ENCODE measurements at regions not wholly inside any gene's neighbourhood (a gene's known extent, or its start where the extent isn't known, plus 50 kb on each side); places are given as distances from the start of the nearest gene placed in this dataset.
A peak's percentile ranks its signal among the peaks of the same experiment; 100 is the strongest.
"Not testable (repeated sequence)": the region's sequence is repeated elsewhere in the genome, so short reads cannot be mapped to it uniquely, and the experiment has no call there.

DNA sequence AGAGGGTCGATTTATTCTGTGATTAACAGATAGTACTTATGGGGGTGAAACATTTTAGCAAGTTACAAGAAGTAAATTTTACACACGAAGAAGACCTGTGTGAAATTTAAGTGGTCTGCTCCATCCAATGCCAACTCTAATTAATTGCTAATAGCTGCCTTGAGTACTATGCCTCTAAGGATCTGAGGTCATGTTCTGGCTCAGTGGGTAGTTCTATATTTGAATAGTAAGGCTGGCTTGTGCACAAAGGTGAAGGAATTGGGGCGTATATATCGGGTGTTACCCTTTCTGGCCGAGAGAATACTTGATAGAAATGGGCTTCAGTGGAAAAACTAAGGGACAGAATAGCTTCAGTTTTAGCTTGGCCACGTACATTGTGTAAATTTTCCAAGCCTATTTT is 345.2 kb upstream of the ANKRD30A start:
- Histone ChIP-seq H3K27ac (no peak overlapping the region), H3K4me3 (no peak overlapping the region)
- DNase-seq (ENCODE audit: low spot score): no peak
- TF ChIP-seq, protein P1, sequence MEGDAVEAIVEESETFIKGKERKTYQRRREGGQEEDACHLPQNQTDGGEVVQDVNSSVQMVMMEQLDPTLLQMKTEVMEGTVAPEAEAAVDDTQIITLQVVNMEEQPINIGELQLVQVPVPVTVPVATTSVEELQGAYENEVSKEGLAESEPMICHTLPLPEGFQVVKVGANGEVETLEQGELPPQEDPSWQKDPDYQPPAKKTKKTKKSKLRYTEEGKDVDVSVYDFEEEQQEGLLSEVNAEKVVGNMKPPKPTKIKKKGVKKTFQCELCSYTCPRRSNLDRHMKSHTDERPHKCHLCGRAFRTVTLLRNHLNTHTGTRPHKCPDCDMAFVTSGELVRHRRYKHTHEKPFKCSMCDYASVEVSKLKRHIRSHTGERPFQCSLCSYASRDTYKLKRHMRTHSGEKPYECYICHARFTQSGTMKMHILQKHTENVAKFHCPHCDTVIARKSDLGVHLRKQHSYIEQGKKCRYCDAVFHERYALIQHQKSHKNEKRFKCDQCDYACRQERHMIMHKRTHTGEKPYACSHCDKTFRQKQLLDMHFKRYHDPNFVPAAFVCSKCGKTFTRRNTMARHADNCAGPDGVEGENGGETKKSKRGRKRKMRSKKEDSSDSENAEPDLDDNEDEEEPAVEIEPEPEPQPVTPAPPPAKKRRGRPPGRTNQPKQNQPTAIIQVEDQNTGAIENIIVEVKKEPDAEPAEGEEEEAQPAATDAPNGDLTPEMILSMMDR (IDR thresholded peaks at IDR 0.05): no peak

DNA sequence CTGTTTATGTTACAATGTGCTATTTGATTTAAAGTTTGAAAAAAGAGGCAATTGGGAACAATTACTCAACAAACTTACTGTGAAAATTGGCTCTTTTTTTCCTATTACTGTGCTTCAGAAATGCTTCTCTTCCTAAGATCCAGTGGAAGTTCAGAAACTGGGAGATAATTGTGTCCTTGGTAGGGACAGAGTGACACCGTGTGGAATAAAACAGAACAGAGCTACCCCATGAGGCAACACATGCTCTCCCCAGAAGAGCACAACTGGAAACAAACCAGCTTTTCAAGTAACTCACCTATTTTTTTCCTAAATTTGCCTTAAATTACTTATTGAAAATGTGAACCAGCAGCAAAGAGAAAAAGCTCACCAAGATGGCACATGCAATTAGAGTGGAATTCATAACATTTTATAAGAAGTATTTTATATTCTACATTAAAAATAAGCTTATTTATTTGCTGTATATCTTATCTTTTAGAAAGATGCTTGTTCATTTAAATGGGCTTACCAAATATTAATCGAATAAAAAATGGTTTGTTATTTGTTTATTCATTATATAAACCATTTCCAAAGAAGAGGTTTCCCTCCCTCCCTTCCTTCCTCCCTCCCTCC is 346.1 kb upstream of the ANKRD30A start:
- no peak overlapping the region for H3K27ac ChIP-seq
- no peak for DNase-seq (ENCODE audit: low spot score)
- H3K4me3 ChIP-seq: no peak overlapping the region
- TF ChIP-seq, protein P1 (IDR thresholded peaks at IDR 0.05): peak; percentile 44

DNA sequence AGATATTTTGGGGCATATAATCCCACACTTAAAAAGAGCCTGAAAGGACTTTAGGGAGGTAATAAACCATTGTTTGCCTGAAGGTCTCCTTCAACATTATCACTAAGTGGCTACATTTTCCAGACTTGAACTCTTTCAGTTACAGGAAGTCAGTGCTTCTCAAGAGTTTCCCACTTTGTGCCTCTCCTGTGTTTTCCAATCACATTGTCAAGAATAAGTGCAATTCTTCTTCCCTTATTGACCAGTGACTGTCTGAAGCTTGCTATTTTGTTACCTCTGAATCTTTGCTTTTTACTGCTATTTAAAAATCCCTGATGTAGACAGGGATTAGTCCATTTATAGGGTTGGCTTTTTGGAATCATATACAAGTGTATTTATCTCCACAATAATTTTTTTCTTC is 346.7 kb upstream of the ANKRD30A start:
- H3K27ac ChIP-seq: no peak overlapping the region
- no peak overlapping the region for H3K4me3 ChIP-seq
- no peak for DNase-seq (ENCODE audit: low spot score)
- TF ChIP-seq, protein P1 (IDR thresholded peaks at IDR 0.05): no peak

DNA sequence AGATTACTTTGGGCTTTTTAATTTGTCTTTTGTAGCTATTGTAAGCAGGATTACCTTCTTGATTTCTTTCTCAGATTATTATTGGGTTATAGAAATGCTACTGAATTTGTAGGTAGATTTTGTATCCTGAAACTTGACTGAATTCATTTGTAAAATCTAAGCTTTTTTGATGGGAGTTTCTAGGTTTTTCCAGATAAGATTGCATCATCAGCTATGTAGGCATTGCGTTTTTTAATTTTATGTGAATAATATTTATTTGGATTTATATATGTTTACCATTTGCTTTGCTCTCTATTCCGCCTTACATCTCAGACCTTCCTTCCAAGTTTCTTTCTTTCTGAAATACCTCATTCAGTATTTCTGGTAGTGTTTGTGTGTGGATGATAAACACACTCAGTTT is 351.7 kb upstream of the ANKRD30A start:
- no peak for DNase-seq (ENCODE audit: low spot score)
- H3K4me3 ChIP-seq: no peak overlapping the region
- H3K27ac ChIP-seq: no peak overlapping the region
- TF ChIP-seq, protein P1 (IDR thresholded peaks at IDR 0.05): no peak

DNA sequence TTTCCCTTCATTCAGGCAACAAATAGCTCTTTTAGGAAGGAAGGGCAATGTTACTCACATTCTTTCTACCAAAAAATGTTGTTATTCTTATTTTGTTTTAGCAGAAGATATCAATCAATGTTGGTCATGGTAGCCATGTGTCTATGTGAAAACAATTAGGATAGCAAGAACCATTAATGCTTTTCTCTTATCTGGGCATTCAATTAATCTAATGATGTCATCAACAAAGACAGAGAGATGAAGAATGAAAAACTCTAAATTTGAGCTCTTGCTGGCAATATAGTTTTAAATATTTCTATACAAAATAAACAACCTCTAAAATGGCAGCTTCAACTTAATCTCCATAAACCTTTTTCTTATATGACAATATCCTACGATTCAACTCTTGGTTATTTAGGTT is 353.7 kb upstream of the ANKRD30A start:
- Histone ChIP-seq H3K4me3 (no peak overlapping the region), H3K27ac (no peak overlapping the region)
- no peak for DNase-seq (ENCODE audit: low spot score)
- TF ChIP-seq, protein P1 (IDR thresholded peaks at IDR 0.05): no peak

DNA sequence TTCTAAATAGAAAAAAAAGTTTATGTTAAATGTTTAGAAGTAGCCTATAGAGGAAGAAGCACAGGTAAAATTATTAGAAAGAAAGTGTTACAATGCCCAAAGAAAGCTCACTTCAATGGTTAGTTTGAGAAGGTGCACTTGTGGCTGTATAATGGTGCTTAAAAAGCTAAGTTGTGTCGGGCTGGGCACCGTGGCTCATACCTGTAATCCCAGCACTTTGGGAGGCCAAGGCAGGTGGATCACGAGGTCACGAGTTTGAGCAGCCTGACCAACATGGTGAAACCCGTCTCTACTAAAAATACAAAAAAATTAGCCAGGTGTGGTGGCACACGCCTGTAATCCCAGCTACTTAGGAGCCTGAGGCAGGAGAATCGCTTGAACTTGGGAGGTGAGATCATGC is 355.7 kb upstream of the ANKRD30A start:
- not testable (repeated sequence) for H3K4me3 ChIP-seq; H3K27ac ChIP-seq; DNase-seq (ENCODE audit: low spot score)

DNA sequence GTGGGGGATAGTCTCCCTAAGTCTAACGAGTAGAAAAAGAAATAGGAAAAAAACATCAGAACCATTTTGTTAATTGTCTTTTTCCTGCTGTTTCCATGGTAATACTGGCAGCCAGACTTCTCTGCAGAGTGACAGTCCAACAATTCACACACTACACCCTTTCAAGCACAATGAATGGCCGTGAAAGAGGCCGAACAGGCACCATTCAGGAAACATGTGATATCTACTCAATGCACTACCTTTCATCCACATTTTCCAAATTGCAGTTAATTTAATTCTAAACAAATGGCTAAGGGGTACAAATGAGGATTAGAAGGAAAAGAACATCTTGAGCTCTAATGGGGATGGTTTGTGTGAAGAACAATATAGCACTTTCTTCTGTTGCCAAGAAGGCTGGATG is 358.5 kb upstream of the ANKRD30A start:
- TF ChIP-seq, protein P1 (IDR thresholded peaks at IDR 0.05): no peak
- Histone ChIP-seq H3K27ac (no peak overlapping the region), H3K4me3 (no peak overlapping the region)
- DNase-seq (ENCODE audit: low spot score): no peak

DNA sequence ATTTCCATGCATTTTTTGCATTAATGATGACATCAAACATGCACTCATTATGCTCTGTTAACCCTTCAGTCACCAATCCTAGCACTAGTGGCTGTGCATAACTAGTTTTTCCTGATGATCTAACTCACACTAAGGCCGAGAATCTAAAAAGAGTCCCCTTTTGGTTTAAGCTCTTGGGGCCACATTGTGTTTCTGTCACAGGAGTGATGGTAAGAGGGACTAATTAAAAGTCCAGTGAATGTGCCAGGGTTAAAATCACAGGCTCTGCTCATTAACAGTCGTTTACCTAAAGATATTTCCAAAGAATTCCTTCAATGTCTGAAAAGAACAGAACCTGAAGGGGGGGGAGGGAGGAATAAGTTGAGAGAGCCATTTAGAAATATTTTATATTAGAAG is 359.0 kb upstream of the ANKRD30A start:
- Histone ChIP-seq H3K4me3 (no peak overlapping the region), H3K27ac (no peak overlapping the region)
- TF ChIP-seq, protein P1 (IDR thresholded peaks at IDR 0.05): no peak
- no peak for DNase-seq (ENCODE audit: low spot score)
